RWPE2 (cell line): ENCODE measurements at regions not wholly inside any gene's neighbourhood (a gene's known extent, or its start where the extent isn't known, plus 50 kb on each side); places are given as distances from the start of the nearest gene placed in this dataset.

Experiments used
- ATAC-seq: fragments of 200-7000 bp; cut with Tn5 transposase; 3 replicates; pipeline ENCODE4 v1.9.1; 2021; ENCODE audit warnings: low read depth
- DNase-seq: peaks from one replicate; pipeline ENCODE4 v3.0.0-alpha.2; 2020; ENCODE audit warnings: low spot score
- H3K27ac ChIP-seq: fragments of 450-650 bp; 2 replicates; pipeline ENCODE4 v1.5.1; 2017; ENCODE audit warnings: mild to moderate bottlenecking; ENCODE audit not compliant: poor library complexity, severe bottlenecking
- H3K27me3 ChIP-seq: fragments of 250-450 bp; sonication (Bioruptor Pico); 2 replicates; pipeline ENCODE4 v1.5.1; 2021; ENCODE audit warnings: mild to moderate bottlenecking, moderate library complexity; ENCODE audit not compliant: insufficient read depth, poor library complexity, severe bottlenecking
- H3K36me3 ChIP-seq: fragments of 250-450 bp; sonication (Bioruptor Pico); 2 replicates; pipeline ENCODE4 v1.5.1; 2020; ENCODE audit warnings: low read depth, mild to moderate bottlenecking, moderate library complexity
- H3K4me1 ChIP-seq: fragments of 250-450 bp; sonication (Bioruptor Pico); 2 replicates; pipeline ENCODE4 v1.5.1; 2021; ENCODE audit warnings: mild to moderate bottlenecking, moderate library complexity; ENCODE audit not compliant: insufficient read depth, poor library complexity, severe bottlenecking
- H3K4me3 ChIP-seq: fragments of 250-450 bp; sonication (Bioruptor Pico); 2 replicates; pipeline ENCODE4 v1.5.1; 2021; ENCODE audit warnings: mild to moderate bottlenecking, moderate library complexity; ENCODE audit not compliant: severe bottlenecking
- H3K9me3 ChIP-seq: fragments of 250-450 bp; sonication (Bioruptor Pico); 2 replicates; pipeline ENCODE4 v1.5.1; 2021; ENCODE audit warnings: mild to moderate bottlenecking, moderate library complexity; ENCODE audit not compliant: severe bottlenecking
- TF ChIP-seq, protein P1 (sequence below): fragments of 450-650 bp; IDR thresholded peaks from one replicate; pipeline ENCODE4 v1.5.1; 2017; ENCODE audit warnings: mild to moderate bottlenecking, moderate library complexity; ENCODE audit not compliant: poor library complexity, severe bottlenecking

GRCh38 chr16:51881731-51882130 is 665.2 kb downstream of the TOX3 start:
- H3K27ac ChIP-seq = peak overlapping the region; percentile 77

DNA sequence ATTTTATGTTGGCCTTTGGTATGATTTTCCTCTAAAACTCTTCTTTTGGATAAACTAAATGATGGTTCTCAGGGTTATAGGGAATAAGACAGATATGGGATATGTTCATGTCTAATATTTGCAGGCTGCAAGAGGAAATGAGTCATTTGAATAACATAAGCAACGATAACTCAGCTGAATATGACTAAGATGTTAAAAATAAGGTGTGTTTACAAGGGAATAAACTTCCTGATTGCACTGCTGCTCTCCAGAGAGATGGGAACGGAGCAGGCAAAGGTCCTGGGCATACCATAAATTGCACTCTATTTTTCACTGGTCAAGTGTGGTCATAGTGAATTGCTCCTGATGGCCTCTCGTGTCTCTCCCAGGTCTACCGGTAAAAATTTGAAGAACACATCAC is 666.2 kb downstream of the TOX3 start:
- ATAC-seq (peak; percentile 98), DNase-seq (no peak)
- Histone ChIP-seq H3K36me3 (no peaks in the 10 kb centered on the region), H3K27me3 (no peaks in the 10 kb centered on the region), H3K27ac (peak overlapping the region; percentile 77), H3K9me3 (no peaks in the 10 kb centered on the region), H3K4me3 (no peak overlapping the region), H3K4me1 (peaks cover 25% of the 10 kb centered on the region)
- TF ChIP-seq, protein P1, sequence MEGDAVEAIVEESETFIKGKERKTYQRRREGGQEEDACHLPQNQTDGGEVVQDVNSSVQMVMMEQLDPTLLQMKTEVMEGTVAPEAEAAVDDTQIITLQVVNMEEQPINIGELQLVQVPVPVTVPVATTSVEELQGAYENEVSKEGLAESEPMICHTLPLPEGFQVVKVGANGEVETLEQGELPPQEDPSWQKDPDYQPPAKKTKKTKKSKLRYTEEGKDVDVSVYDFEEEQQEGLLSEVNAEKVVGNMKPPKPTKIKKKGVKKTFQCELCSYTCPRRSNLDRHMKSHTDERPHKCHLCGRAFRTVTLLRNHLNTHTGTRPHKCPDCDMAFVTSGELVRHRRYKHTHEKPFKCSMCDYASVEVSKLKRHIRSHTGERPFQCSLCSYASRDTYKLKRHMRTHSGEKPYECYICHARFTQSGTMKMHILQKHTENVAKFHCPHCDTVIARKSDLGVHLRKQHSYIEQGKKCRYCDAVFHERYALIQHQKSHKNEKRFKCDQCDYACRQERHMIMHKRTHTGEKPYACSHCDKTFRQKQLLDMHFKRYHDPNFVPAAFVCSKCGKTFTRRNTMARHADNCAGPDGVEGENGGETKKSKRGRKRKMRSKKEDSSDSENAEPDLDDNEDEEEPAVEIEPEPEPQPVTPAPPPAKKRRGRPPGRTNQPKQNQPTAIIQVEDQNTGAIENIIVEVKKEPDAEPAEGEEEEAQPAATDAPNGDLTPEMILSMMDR = no peak

More at GRCh38 chr16:51881731-51882130, 665.2 kb downstream of the TOX3 start:
- Histone ChIP-seq H3K27me3 (no peaks in the 10 kb centered on the region), H3K4me1 (peaks cover 22% of the 10 kb centered on the region), H3K36me3 (no peaks in the 10 kb centered on the region), H3K9me3 (no peaks in the 10 kb centered on the region), H3K4me3 (no peak overlapping the region)
- TF ChIP-seq, protein P1 = no peak
- no peak for ATAC-seq
- DNase-seq = no peak

DNA sequence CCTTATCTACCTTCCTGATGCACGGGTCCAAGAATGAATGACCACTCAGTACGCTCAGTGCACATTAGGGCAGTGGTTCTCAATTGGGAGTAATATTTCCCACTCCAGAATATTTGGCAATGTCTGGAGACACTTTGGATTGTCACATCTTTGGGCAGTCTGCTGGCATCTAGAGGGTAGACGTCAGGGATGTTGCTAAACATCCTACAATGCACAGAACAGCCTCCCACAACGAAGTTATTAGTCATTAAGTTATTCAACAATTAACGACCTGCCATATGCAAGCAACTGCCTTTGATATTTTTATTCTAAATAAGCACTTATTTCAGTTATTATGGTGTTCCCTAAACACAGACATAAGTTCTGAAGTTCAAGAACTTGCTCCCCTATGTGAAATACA is 669.3 kb downstream of the TOX3 start:
- H3K4me1 ChIP-seq = peaks cover 25% of the 10 kb centered on the region
- H3K27ac ChIP-seq = peak overlapping the region; percentile 18
- TF ChIP-seq, protein P1 = no peak

DNA sequence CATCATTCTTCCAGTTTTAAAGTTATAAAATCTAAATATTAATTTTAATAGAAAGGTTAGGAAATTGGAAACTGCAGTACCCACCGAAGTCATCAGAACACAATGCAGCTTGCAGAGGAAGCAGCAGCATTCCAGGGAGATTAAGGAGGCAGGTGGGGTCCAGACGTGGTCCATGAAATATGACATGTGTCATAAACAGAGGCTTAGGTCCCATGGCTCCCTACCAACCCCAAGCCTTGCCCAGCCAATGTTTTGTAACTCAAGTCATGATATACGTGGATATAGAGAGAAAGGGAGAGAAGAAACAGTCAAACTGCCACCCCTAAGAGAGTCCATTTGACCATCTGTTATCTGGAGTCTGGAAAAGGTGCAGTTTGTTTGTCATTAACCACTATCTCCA is 670.0 kb downstream of the TOX3 start:
- H3K27ac ChIP-seq = peak overlapping the region; percentile 18
- ATAC-seq (peak; percentile 40; the same call in 2 of the 3 replicates), DNase-seq (no peak)
- H3K9me3 ChIP-seq = no peaks in the 10 kb centered on the region
- no peaks in the 10 kb centered on the region for H3K27me3 ChIP-seq
- H3K4me3 ChIP-seq = no peak overlapping the region
- peaks cover 25% of the 10 kb centered on the region for H3K4me1 ChIP-seq
- TF ChIP-seq, protein P1 = no peak
- H3K36me3 ChIP-seq = no peaks in the 10 kb centered on the region

More for the DNA sequence above, 669.3 kb downstream of the TOX3 start:
- no peaks in the 10 kb centered on the region for H3K36me3 ChIP-seq
- DNase-seq (no peak), ATAC-seq (no peak)
- H3K27me3 ChIP-seq = no peaks in the 10 kb centered on the region
- H3K4me3 ChIP-seq = no peak overlapping the region
- no peaks in the 10 kb centered on the region for H3K9me3 ChIP-seq

DNA sequence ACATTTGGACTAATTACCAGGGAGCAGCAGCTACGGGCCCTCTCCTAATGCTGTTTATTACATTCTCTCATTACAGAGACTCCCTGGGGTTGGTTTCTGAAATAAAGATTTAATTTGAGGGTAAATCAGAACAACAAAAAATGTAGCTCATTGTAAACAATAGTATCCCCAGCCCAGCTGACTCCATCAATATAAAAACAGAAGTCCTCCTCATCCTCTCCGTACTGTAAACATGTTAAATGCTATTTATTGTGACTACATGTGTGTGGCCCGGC is 670.4 kb downstream of the TOX3 start:
- H3K4me3 ChIP-seq = no peak overlapping the region
- no peaks in the 10 kb centered on the region for H3K27me3 ChIP-seq
- ATAC-seq = no peak
- TF ChIP-seq, protein P1 = no peak
- peak overlapping the region; percentile 18 for H3K27ac ChIP-seq
- no peaks in the 10 kb centered on the region for H3K36me3 ChIP-seq
- H3K9me3 ChIP-seq = no peaks in the 10 kb centered on the region
- H3K4me1 ChIP-seq = peaks cover 24% of the 10 kb centered on the region
- no peak for DNase-seq
